ENCODE measurements at regions not wholly inside any gene's neighbourhood (a gene's known extent, or its start where the extent isn't known, plus 50 kb on each side); places are given as distances from the start of the nearest gene placed in this dataset.

DNA sequence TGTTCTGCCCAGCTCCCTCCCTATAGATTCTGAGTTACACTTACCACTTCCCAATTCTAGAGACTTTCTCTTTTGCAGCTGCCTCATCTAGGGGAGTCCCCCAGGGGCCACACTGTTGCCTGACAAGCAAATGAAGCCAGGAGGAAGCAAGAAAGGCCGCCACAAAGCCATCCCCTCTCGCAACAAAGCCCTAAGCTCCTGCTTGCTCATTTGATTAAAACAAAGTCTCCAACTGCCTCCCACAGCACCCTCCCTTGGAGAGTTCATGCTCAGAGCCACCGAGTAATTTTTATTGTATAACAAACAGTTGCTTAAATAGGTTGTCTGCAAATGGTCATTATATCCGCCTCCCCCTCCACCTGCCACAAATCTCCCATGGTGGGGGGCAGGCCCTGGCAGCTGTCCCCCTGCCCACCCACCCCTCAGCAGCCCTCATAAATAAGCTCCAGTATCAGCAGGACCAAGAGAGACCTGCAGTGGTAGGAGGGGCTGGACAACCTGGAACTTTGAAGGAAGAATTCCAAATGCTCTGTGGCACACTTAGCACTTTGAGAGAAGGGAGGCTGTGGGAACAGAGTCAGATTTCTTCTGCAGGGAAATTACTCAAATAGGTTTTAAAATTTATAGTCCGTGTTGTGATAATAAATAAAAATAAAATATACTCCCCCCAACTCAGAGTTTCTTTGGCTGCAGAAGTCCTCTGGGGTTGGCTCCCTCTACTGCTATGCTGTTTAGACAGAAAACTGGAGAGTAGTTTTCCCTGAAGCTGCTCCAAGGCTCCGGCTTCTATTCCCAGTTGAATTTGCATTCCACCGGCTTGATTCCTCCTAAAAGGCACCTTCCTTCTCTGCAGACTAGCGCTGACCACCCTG, 237.5 kb downstream of the TTLL7 start:
- TF ChIP-seq, protein P1, sequence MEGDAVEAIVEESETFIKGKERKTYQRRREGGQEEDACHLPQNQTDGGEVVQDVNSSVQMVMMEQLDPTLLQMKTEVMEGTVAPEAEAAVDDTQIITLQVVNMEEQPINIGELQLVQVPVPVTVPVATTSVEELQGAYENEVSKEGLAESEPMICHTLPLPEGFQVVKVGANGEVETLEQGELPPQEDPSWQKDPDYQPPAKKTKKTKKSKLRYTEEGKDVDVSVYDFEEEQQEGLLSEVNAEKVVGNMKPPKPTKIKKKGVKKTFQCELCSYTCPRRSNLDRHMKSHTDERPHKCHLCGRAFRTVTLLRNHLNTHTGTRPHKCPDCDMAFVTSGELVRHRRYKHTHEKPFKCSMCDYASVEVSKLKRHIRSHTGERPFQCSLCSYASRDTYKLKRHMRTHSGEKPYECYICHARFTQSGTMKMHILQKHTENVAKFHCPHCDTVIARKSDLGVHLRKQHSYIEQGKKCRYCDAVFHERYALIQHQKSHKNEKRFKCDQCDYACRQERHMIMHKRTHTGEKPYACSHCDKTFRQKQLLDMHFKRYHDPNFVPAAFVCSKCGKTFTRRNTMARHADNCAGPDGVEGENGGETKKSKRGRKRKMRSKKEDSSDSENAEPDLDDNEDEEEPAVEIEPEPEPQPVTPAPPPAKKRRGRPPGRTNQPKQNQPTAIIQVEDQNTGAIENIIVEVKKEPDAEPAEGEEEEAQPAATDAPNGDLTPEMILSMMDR (IDR thresholded peaks at IDR 0.05) = no peak
- TF ChIP-seq POLR2A (IDR thresholded peaks at IDR 0.05) = no peak

All from adrenal gland (tissue), 5 donors.